Heart right ventricle (tissue), 16 donors: ENCODE measurements at regions not wholly inside any gene's neighbourhood (a gene's known extent, or its start where the extent isn't known, plus 50 kb on each side); places are given as distances from the start of the nearest gene placed in this dataset.
A peak's percentile ranks its signal among the peaks of the same experiment; 100 is the strongest.

Experiments used
- ATAC-seq, 8 donors: fragments of 200-7000 bp; cut with Tn5 transposase; one replicate each; pipeline ENCODE4 v1.9.1; 2020; ENCODE audit warnings: mild to moderate bottlenecking in 8 of 8, moderate library complexity in 8 of 8, moderate number of reproducible peaks in 1 of 8
- DNase-seq, 2 donors: peaks; one replicate each; pipeline ENCODE4 v3.0.0-alpha.2; 2020
- H3K27ac ChIP-seq, 10 donors: fragments of 200-600 bp; sonication (generic) in 2 of 10; one replicate each; pipeline versions ENCODE4 v1.5.0 to v1.8.0; 2020 to 2022; ENCODE audit warnings: mild to moderate bottlenecking in 3 of 10
- H3K27me3 ChIP-seq, 7 donors: fragments of 200-600 bp; one replicate each; pipeline ENCODE4 v1.8.0; 2021 to 2022; ENCODE audit warnings: mild to moderate bottlenecking in 2 of 7
- H3K36me3 ChIP-seq, 9 donors: fragments of 200-600 bp; sonication (generic) in 1 of 9; one replicate each; pipeline versions ENCODE4 v1.5.0 to v1.8.0; 2020 to 2022; ENCODE audit warnings: mild to moderate bottlenecking in 2 of 9
- H3K4me1 ChIP-seq, 9 donors: fragments of 200-600 bp; sonication (generic) in 1 of 9; one replicate each; pipeline versions ENCODE4 v1.5.0 to v1.8.0; 2020 to 2022; ENCODE audit warnings: mild to moderate bottlenecking in 4 of 9
- H3K4me3 ChIP-seq, 10 donors: fragments of 200-600 bp; sonication (generic) in 2 of 10; one replicate each; pipeline versions ENCODE4 v1.5.0 to v1.8.0; 2020 to 2022; ENCODE audit warnings: mild to moderate bottlenecking in 7 of 10, moderate library complexity in 2 of 10
- H3K9me3 ChIP-seq, 11 donors: fragments of 200-600 bp in 10 of 11; sonication (generic) in 2 of 11; one replicate each; pipeline versions ENCODE4 v1.5.0 to v1.8.0; 2013 to 2022; ENCODE audit warnings: mild to moderate bottlenecking in 2 of 11, control low read depth in 1 of 11, moderate library complexity in 1 of 11
- CTCF ChIP-seq, 9 donors: fragments of 200-600 bp; sonication (generic) in 2 of 9; IDR thresholded peaks; one replicate each; pipeline versions ENCODE4 v1.5.0 to v1.8.0; 2021 to 2022; ENCODE audit warnings: antibody characterized with exemption in 9 of 9, mild to moderate bottlenecking in 5 of 9, moderate library complexity in 1 of 9
- WGBS, 2 donors: extraction: QIAGEN DNeasy Blood & Tissue Kit; methylation state at CpG; one replicate each; pipeline ENCODE4 v1.1.7; 2013; ENCODE audit warnings: inconsistent platforms in 1 of 2; 5-methylcytosine and 5-hydroxymethylcytosine counted together
- intact Hi-C, 10 donors: fragments of 100-400 bp; cut with DNase I; formaldehyde crosslinking; loops; one replicate each; pipeline versions ENCODE4 v1.11.1 to v1.14.2; 2022
- donor health status: Arrhythmogenic right ventricular cardiomyopathy.
- donor health status: ischemic (EF 13 %, LVEDD 7.1; RV severe dilation, severe dysfunction).
- donor health status: healthy with polysubstance abuse.
- donor health status: DM: no; HTN: yes; CAD: no.
- donor health status: DM: no; HTN: no; CAD: no.
- donor health status: ischemic (EF 25% LVEDD 6.9; RV normal size, moderate dysfunction).
- donor health status: ischemic (EF 25% LVEDD 5.7; RV mildly dilated, moderate dysfunction).
- donor health status: healthy.
- donor health status: DM: yes; HTN: yes; CAD: no.
- donor health status: Ischemic cardiomyopathy.
- donor health status: ischemic (EF 35%, LVEDD 5.7; RV mildly dilated, moderate dysfunction).
- donor health status: nonischemic (EF 11% LVEDD 7.7; RV severe dilation, severe dysfunction).
- donor health status: DM: yes; HTN: yes; CAD: no.
- donor health status: PGD.
- donor health status: ischemic (EF 29% LVEDD 5.4; RV normal size, mild dysfunction).
- donor health status: nonischemic (EF 23%, LVEDD 6.1; RV moderate dilation, normal function).

GRCh38 chr17:20925091-20925490, 117.7 kb downstream of the USP22 start:
- Histone ChIP-seq H3K36me3 (no peaks in the 10 kb centered on the region), H3K27me3 (no peaks in the 10 kb centered on the region), H3K4me1 (peaks cover 0 to 29% (median 0%) of the 10 kb centered on the region in 9 donors), H3K4me3 (peak overlapping the region in 1 of 10 donors; percentile 12), H3K27ac (peak overlapping the region in 3 of 10 donors; percentile 13 to 83 (median 71)), H3K9me3 (no peaks in the 10 kb centered on the region)
- no peak for TF ChIP-seq CTCF (IDR thresholded peaks at IDR 0.05)
- DNase-seq = no peak
- WGBS, 2 donors = 87 to 91% methylated on average over 3 of the region's 3 CpGs
- intact Hi-C loops = no loop called here
- ATAC-seq = no peak

DNA sequence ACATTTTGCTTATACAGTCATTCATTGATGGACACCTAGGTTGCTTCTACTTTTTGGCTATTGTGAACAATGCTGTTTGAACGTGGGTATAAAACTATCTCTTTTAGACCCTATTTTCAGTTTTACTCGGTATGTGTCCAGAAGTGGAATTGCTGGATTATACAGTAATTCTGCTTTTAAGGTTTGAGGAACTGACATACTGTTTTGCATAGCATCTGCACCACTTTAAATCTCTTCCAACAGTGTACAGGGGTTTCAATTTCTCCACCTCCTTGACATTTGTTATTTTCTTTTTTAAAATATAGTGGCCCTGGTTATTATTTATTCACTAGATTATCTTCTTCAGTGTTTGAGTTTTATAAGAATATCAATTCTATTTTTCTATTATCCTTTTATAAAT, 116.9 kb downstream of the USP22 start:
- Histone ChIP-seq H3K4me1 (peaks cover 0 to 23% (median 0%) of the 10 kb centered on the region in 9 donors), H3K9me3 (no peaks in the 10 kb centered on the region), H3K27me3 (no peaks in the 10 kb centered on the region), H3K27ac (peak overlapping the region in 3 of 10 donors; percentile 24 to 67 (median 26)), H3K4me3 (peak overlapping the region in 4 of 10 donors; percentile 12 to 23 (median 20)), H3K36me3 (no peaks in the 10 kb centered on the region)
- no peak for ATAC-seq
- whole genome bisulfite sequencing, 2 donors = 63 to 68% methylated on average over 2 of the region's 2 CpGs
- no peak for DNase-seq
- intact Hi-C loops = no loop called here
- no peak for TF ChIP-seq CTCF (IDR thresholded peaks at IDR 0.05)

- ATAC-seq (no peak), DNase-seq (no peak)
- Histone ChIP-seq H3K9me3 (no peaks in the 10 kb centered on the region), H3K36me3 (no peaks in the 10 kb centered on the region), H3K4me1 (peaks cover 0 to 23% (median 0%) of the 10 kb centered on the region in 9 donors), H3K27me3 (no peaks in the 10 kb centered on the region), H3K27ac (peak overlapping the region in 4 of 10 donors; percentile 26 to 67 (median 52)), H3K4me3 (no peak overlapping the region)
- WGBS, 2 donors = 56 to 60% methylated on average over 2 of the region's 2 CpGs
- intact Hi-C loops = no loop called here
- TF ChIP-seq CTCF (IDR thresholded peaks at IDR 0.05) = no peak
Observed at GRCh38 chr17:20926532-20926931, 116.3 kb downstream of the USP22 start.

GRCh38 chr17:20927308-20927977, 115.4 kb downstream of the USP22 start:
- DNase-seq (no peak), ATAC-seq (peak in 6 of 8 donors; percentile 44 to 67 (median 60))
- Histone ChIP-seq H3K27ac (peak overlapping the region in 7 of 10 donors; percentile 11 to 67 (median 56)), H3K4me1 (peaks cover 0 to 22% (median 0%) of the 10 kb centered on the region in 9 donors), H3K36me3 (no peaks in the 10 kb centered on the region), H3K27me3 (no peaks in the 10 kb centered on the region), H3K4me3 (peak overlapping the region in 1 of 10 donors; percentile 16), H3K9me3 (no peaks in the 10 kb centered on the region)
- TF ChIP-seq CTCF (IDR thresholded peaks at IDR 0.05) = no peak
- 73 to 74% methylated on average over 7 of the region's 7 CpGs for WGBS, 2 donors
- intact Hi-C loops = no loop called here
